ENCODE measurements at regions not wholly inside any gene's neighbourhood (a gene's known extent, or its start where the extent isn't known, plus 50 kb on each side); places are given as distances from the start of the nearest gene placed in this dataset.

DNA sequence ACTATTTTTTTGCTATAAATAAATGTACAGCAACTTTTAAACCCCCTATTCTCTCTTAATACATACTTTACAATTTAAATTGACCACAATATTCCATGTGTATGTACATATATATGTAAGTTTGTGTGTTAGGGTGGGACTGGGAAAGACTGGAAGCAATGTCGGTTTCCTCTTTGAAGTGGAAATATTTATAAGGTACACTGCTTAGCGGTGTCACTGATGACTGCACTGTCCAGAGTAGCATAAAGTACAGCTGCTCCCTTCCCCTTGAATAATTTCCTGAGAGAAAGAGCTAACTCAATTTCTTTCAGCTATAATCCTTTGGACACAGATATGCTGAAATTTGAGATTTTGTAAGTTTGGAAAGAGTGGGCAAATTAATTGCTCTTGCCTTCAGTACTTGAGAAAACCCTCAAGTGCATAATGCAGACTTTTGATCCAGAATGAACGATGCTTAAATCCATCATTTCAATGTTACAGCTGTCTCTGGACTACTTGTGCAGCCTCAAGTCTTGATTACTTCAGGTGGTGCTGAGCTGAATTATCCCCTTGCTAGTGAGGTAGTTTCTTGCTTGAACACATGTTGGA lies 267.0 kb upstream of the CFAP20DC start:
- TF ChIP-seq POLR2AphosphoS5 (IDR thresholded peaks at IDR 0.05): no peak
- Histone ChIP-seq H3K4me3 (no peak overlapping the region), H3K27me3 (no peaks in the 10 kb centered on the region), H3K9me3 (no peaks in the 10 kb centered on the region), H3K36me3 (no peaks in the 10 kb centered on the region), H3K27ac (replicated peaks in 1 of 4) (no peak overlapping the region), H3K4me1 (no peaks in the 10 kb centered on the region)
- 62% methylated on average over 3 of the region's 3 CpGs for WGBS
- intact Hi-C loops (cut with DNase I): no loop called here
- no peak for DNase-seq (ENCODE audit: extremely low spot score)

DNA sequence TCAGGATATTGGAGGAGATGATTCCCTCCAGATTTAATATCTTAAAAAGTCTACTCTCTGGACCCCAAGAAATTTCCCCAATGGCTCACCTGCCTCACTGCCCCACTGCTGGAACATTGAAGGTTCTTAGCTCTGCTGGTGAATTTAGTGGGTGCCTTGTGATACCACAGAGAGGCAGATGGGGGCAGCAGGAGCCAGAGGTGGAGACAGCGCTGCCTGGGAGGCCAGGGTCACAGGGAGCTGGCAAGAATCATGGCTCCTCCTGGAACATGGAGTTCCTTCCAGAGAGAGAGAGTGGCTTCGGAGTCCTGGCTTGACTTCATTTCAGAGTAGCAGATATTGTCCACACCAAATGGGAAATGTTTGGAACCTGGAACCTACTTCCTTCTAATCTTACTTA lies 263.5 kb upstream of the CFAP20DC start:
- Histone ChIP-seq H3K4me1 (no peaks in the 10 kb centered on the region), H3K27ac (replicated peaks in 1 of 4) (no peak overlapping the region), H3K36me3 (no peaks in the 10 kb centered on the region), H3K9me3 (no peaks in the 10 kb centered on the region), H3K4me3 (no peak overlapping the region), H3K27me3 (no peaks in the 10 kb centered on the region)
- TF ChIP-seq POLR2A (IDR thresholded peaks at IDR 0.05; ENCODE audit: low read depth) (no peak), EP300 (IDR thresholded peaks at IDR 0.05) (no peak), POLR2AphosphoS5 (IDR thresholded peaks at IDR 0.05) (peak in 1 of 2 donors; percentile 5)
- TF ChIP-seq, protein P1, sequence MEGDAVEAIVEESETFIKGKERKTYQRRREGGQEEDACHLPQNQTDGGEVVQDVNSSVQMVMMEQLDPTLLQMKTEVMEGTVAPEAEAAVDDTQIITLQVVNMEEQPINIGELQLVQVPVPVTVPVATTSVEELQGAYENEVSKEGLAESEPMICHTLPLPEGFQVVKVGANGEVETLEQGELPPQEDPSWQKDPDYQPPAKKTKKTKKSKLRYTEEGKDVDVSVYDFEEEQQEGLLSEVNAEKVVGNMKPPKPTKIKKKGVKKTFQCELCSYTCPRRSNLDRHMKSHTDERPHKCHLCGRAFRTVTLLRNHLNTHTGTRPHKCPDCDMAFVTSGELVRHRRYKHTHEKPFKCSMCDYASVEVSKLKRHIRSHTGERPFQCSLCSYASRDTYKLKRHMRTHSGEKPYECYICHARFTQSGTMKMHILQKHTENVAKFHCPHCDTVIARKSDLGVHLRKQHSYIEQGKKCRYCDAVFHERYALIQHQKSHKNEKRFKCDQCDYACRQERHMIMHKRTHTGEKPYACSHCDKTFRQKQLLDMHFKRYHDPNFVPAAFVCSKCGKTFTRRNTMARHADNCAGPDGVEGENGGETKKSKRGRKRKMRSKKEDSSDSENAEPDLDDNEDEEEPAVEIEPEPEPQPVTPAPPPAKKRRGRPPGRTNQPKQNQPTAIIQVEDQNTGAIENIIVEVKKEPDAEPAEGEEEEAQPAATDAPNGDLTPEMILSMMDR (IDR thresholded peaks at IDR 0.05): peak in 2 of 3 experiments; percentile 30 to 35
- 74% methylated on average over 2 of the region's 2 CpGs for WGBS
- no peak for DNase-seq (ENCODE audit: extremely low spot score)
- intact Hi-C loops (cut with DNase I): no loop called here

DNA sequence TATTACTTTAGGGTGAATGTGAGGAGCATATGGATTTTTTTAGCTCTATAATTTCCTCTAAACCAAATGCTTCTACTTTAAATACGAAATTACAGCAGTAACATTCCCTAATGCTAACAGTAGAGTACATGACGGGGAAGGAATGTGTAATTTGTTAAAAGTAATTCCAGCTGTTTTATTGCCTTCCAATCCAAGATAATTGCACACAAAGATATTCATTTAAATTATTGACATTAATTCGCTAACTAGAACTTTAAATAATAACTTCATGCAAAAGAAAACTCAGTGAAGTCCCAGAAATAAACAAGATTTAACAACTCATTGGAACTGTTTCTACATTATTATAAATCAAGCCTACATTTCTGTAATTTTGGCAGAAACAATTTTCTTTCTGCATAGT lies 261.4 kb upstream of the CFAP20DC start:
- no peak overlapping the region for H3K4me3 ChIP-seq
- TF ChIP-seq POLR2A (IDR thresholded peaks at IDR 0.05; ENCODE audit: low read depth): no peak
- TF ChIP-seq, protein P1 (IDR thresholded peaks at IDR 0.05): no peak
- TF ChIP-seq EP300 (IDR thresholded peaks at IDR 0.05): no peak
- TF ChIP-seq POLR2AphosphoS5 (IDR thresholded peaks at IDR 0.05): no peak
- no peaks in the 10 kb centered on the region for H3K27me3 ChIP-seq
- no peaks in the 10 kb centered on the region for H3K4me1 ChIP-seq
- H3K27ac ChIP-seq (replicated peaks in 1 of 4): no peak overlapping the region
- DNase-seq (ENCODE audit: extremely low spot score): no peak
- intact Hi-C loops (cut with DNase I): no loop called here
- 65% methylated on average over 3 of the region's 3 CpGs for WGBS
- H3K36me3 ChIP-seq: no peaks in the 10 kb centered on the region
- no peaks in the 10 kb centered on the region for H3K9me3 ChIP-seq

DNA sequence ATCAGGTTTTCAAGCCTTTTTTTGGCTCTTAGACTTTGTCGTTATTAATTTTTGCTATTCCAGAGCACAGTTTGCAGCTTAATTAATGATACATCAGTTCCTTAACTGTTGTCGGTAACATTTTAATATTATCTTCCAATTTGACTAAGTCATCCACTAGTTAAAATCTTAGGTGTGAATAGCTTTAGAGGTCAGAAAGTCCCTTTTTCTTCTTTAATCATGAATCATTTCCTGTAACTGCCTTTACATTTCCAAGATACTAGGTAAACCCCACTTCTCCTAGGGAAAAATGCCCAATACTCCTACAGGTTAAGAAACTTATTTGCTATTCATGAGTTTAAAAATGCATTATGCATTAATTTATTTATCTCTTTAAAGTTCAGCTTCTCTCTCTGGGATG lies 260.9 kb upstream of the CFAP20DC start:
- DNase-seq (ENCODE audit: extremely low spot score): no peak
- Histone ChIP-seq H3K4me3 (no peak overlapping the region), H3K36me3 (no peaks in the 10 kb centered on the region), H3K27ac (replicated peaks in 1 of 4) (no peak overlapping the region), H3K27me3 (no peaks in the 10 kb centered on the region), H3K4me1 (no peaks in the 10 kb centered on the region), H3K9me3 (no peaks in the 10 kb centered on the region)
- 83% methylated on average over 2 of the region's 2 CpGs for WGBS
- no peak for TF ChIP-seq POLR2AphosphoS5 (IDR thresholded peaks at IDR 0.05)
- TF ChIP-seq, protein P1 (IDR thresholded peaks at IDR 0.05): no peak
- intact Hi-C loops (cut with DNase I): no loop called here

GRCh38 chr3:59308684-59309083 lies 258.9 kb upstream of the CFAP20DC start:
- intact Hi-C loops (cut with DNase I): no loop called here
- H3K4me3 ChIP-seq: no peak overlapping the region
- DNase-seq (ENCODE audit: extremely low spot score): no peak
- TF ChIP-seq, protein P1 (IDR thresholded peaks at IDR 0.05): no peak
- TF ChIP-seq POLR2AphosphoS5 (IDR thresholded peaks at IDR 0.05) (no peak), EP300 (IDR thresholded peaks at IDR 0.05) (no peak), POLR2A (IDR thresholded peaks at IDR 0.05; ENCODE audit: low read depth) (no peak)
- H3K9me3 ChIP-seq: no peaks in the 10 kb centered on the region
- no peaks in the 10 kb centered on the region for H3K36me3 ChIP-seq
- no peaks in the 10 kb centered on the region for H3K27me3 ChIP-seq
- H3K27ac ChIP-seq (replicated peaks in 1 of 4): no peak overlapping the region
- whole genome bisulfite sequencing: 87% methylated on average over 4 of the region's 4 CpGs
- H3K4me1 ChIP-seq: no peaks in the 10 kb centered on the region
